Activated T-helper 17 cell treated with anti-CD3 and anti-CD28 coated beads, Interleukin-2, amount 50 U/mL, for 72 hours (primary cell): ENCODE measurements at regions not wholly inside any gene's neighbourhood (a gene's known extent, or its start where the extent isn't known, plus 50 kb on each side); places are given as distances from the start of the nearest gene placed in this dataset.
"Not testable (repeated sequence)": the region's sequence is repeated elsewhere in the genome, so short reads cannot be mapped to it uniquely, and the experiment has no call there.

ENCODE experiments used
- ATAC-seq: fragments of 150-1000 bp; cut with Tn5 transposase; replicated peaks from 2 replicates; pipeline ENCODE4 v1.10.0; 2021; ENCODE audit warnings: mild to moderate bottlenecking, moderate library complexity
- H3K27ac Mint-ChIP-seq: one replicate; pipeline ENCODE4 v1.8.0; 2022; ENCODE audit warnings: mixed read lengths
- H3K27me3 Mint-ChIP-seq: one replicate; pipeline ENCODE4 v1.8.0; 2022; ENCODE audit warnings: mixed read lengths
- H3K36me3 Mint-ChIP-seq: one replicate; pipeline ENCODE4 v1.8.0; 2022; ENCODE audit warnings: low read depth, mild to moderate bottlenecking, mixed read lengths
- H3K4me1 Mint-ChIP-seq: one replicate; pipeline ENCODE4 v1.8.0; 2022; ENCODE audit warnings: mixed read lengths
- H3K4me3 Mint-ChIP-seq: one replicate; pipeline ENCODE4 v1.8.0; 2022; ENCODE audit warnings: mild to moderate bottlenecking, mixed read lengths
- H3K9me3 Mint-ChIP-seq: one replicate; pipeline ENCODE4 v1.8.0; 2022; ENCODE audit warnings: mixed read lengths

DNA sequence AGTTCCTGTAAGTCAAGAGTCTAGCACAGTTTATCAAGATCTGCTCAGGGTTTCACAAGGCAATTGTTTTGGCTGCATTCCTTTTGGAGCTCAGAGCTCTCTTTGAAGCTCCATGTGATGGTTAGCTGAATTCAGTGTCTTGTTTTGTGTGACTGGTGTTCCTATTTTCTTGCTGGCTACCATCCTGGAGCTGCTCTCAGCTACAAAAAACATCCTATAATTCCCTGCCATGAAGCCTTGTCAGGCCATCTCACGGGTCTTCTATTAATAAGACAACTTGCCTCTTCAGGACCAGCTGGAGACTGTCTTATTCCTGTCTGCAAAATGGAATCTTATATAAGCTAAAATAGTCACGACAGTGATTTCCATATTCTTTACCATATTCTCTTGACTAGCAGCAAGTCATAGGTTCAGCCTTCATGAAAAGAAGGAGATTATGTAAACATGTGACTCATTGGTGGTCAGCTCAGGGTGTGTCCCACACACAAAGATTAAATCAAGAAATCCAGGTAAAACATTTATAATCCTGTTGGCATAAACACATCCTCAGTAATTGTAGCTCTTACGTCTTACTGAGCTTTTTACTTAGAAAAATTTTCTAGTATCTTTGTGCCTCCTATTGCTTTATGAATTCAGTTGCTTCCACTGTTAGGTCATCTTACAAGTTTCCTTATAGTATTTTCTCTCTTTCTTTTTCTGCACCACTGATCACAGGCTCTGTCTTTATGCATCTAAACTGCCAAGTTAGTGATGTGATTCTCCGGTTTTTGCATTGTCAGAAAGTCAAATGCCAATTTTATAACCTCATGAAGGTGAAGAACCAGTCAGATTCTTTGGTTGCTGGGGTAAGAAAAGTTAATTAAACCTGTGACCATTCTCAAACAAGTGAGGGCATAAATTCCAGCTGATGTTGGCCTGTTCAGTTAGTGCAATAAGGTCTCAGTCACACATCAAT, 378.5 kb upstream of the MGAT4C start:
- Mint-ChIP-seq H3K9me3 (peaks cover 11% of the 10 kb centered on the region), H3K27ac (no peak overlapping the region), H3K4me1 (no peaks in the 10 kb centered on the region), H3K4me3 (no peak overlapping the region), H3K36me3 (no peaks in the 10 kb centered on the region), H3K27me3 (no peaks in the 10 kb centered on the region)
- no peak for ATAC-seq

DNA sequence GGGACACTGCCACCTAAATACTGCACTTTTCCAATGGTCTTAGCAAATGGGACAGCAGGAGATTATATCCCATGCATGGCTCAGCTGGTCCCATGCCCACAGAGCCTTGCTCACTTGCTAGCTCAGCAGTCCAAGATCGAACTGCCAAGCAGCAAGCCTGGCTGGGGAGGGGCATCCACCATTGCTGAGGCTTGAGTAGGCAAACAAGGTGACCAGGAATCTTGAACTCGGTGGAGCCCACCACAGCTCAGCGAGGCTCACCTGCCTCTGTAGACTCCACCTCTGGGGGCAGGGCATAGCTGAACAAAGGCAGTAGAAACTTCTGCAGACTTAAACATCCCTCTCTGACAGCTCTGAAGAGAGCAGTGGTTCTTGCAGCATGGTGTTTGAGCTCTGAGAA, 370.8 kb upstream of the MGAT4C start:
- no peak overlapping the region for H3K4me3 Mint-ChIP-seq
- H3K27me3 Mint-ChIP-seq = no peaks in the 10 kb centered on the region
- H3K4me1 Mint-ChIP-seq = no peaks in the 10 kb centered on the region
- no peak for ATAC-seq
- H3K9me3 Mint-ChIP-seq = peaks cover 31% of the 10 kb centered on the region
- H3K36me3 Mint-ChIP-seq = no peaks in the 10 kb centered on the region
- H3K27ac Mint-ChIP-seq = no peak overlapping the region

DNA sequence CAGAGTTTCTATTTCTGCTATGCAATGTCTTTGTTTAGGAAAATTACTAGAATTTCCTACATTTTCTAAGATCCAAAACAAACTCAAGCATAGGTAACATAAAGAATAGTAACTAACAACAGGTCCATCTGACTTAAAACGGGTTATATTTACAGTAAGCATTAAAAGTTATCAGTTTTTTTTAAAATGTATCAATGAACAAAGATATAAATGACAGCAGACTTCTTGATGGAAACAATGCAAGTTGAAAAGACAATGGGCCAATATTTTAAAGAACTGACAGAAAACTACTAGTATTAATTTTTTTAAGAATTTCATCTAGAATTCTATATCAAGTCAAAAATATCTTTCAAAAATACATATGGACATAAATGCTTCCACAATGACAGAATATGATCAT, 367.1 kb upstream of the MGAT4C start:
- no peaks in the 10 kb centered on the region for H3K36me3 Mint-ChIP-seq
- H3K9me3 Mint-ChIP-seq = peaks cover 10% of the 10 kb centered on the region
- no peak overlapping the region for H3K27ac Mint-ChIP-seq
- H3K4me3 Mint-ChIP-seq = no peak overlapping the region
- H3K27me3 Mint-ChIP-seq = no peaks in the 10 kb centered on the region
- ATAC-seq = no peak
- no peaks in the 10 kb centered on the region for H3K4me1 Mint-ChIP-seq

DNA sequence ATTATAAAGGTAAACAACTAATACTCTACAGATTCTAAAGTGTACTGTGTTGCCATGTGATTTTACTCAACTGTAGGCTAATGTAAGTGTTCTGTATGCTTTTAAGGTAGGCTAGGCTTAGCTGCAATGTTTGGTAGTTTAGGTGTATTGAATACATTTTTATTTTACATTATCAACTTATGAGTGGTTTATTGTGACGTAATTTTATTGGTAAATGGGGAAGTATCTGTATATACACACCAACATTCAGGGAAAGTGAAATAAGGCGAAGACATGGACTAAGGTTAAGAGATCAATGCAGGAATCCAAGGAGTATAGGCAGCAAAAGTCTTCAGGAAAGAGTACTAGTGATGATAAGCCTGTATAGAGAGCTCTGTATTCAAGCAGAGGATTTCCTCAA, 365.8 kb upstream of the MGAT4C start:
- ATAC-seq = no peak
- H3K4me1 Mint-ChIP-seq = no peaks in the 10 kb centered on the region
- H3K4me3 Mint-ChIP-seq = no peak overlapping the region
- H3K27ac Mint-ChIP-seq = no peak overlapping the region
- H3K9me3 Mint-ChIP-seq = peaks cover 8% of the 10 kb centered on the region
- no peaks in the 10 kb centered on the region for H3K27me3 Mint-ChIP-seq
- no peaks in the 10 kb centered on the region for H3K36me3 Mint-ChIP-seq

DNA sequence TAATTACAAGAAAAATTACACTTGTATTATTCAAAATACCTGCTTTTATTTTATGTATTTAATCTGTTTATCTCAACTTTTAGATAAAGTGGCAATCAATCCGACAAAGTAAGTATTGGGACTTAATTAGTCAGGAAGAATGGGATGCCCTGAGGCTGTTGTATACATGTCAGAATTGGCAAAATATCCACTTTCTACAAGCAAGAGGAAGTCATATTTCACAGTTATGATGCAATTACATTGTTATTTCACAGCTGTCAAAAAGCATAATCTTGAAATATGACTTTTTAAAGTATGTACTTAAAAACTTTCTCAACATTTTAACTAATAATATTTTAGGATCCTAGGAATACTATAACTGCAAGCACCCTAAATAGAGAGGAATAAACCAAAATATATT, 357.1 kb upstream of the MGAT4C start:
- no peak overlapping the region for H3K27ac Mint-ChIP-seq
- H3K4me3 Mint-ChIP-seq = no peak overlapping the region
- H3K4me1 Mint-ChIP-seq = no peaks in the 10 kb centered on the region
- H3K36me3 Mint-ChIP-seq = no peaks in the 10 kb centered on the region
- no peak for ATAC-seq
- H3K27me3 Mint-ChIP-seq = no peaks in the 10 kb centered on the region
- peaks cover 9% of the 10 kb centered on the region for H3K9me3 Mint-ChIP-seq

DNA sequence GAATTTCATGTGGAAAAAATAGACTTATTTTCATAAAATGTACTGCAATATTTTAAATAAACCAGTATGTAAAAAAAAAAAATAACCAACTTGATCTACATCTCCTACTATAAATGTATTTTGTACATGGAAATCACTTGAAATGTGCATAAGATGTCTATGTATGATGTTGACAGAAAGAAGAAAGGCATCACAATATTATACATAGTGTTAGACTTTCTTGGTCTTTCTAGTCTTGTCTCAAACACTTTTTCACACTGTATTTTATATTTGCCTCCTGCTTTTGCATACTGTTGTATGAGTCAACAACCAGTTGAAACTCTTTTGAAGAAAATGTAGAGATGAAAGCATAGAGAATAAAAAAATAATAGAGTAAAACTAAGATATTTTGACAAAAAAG, 352.4 kb upstream of the MGAT4C start:
- ATAC-seq = no peak
- Mint-ChIP-seq H3K4me1 (no peaks in the 10 kb centered on the region), H3K9me3 (peaks cover 9% of the 10 kb centered on the region), H3K27me3 (no peaks in the 10 kb centered on the region), H3K27ac (no peak overlapping the region), H3K4me3 (no peak overlapping the region), H3K36me3 (no peaks in the 10 kb centered on the region)

DNA sequence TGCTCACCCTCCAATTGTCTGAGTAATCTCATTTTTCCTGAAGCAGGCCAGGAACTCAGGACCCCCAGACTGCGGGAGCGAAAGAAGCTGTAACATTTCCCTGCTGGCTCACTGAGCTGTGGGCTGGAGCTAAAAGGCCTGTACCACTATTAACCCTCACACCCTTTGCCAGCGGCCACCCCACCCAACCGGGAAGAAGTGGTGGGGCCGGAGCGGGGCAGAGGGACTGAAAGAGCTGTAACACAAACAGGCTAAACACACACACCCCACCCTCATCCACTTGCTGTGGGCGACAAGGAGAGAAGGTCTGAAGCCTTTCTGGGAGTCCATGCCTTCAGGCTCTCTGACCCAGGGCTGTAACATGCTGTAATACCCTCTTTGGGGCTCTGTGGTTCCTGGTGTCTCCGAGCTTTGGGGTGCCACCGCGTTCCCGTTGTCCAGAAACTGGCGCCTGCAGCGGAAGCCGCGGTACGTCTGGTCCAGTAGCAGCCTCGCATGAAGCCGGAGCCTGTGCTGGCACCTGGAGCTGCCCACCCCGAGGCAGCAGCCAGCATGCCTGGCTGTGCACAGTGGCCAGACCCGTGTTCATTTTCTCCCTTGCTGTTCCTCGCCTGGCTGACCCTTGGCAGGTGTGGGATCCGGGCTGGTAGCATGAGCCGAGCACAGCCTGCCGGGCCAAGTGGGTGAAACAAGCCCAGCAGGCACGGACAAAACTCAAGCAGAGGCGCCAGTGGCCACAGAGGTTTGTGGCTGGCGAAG, 345.5 kb upstream of the MGAT4C start:
- H3K9me3 Mint-ChIP-seq = peaks cover 11% of the 10 kb centered on the region

DNA sequence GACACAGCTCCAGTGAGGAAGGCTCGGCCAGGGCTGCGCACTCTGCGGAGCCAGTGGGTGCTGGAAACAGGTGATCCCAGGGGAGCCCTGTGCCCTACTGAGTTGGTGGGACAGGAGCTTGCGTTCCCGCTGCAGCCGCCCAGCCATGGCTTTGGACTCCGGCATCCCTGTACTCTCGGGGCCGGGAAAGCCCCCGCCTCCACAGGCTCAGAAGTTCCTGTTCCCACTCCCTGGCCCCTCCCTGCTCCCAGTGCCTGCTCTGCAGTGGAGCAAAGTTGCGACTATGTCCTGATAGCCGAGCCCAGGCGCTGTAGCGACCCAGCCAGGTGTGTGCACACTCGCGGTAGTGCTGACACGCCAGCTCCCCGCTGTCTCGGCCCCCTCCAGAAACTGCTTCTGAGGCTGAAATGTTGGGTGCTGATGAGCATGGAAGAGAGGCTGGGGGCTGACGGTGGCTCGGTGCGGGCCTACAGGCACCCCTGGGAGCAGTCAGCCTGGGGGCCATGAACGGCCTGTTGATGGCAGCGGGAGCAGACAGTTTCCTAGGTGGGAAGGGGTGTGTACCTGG, 344.6 kb upstream of the MGAT4C start:
- H3K27me3 Mint-ChIP-seq = no peaks in the 10 kb centered on the region
- H3K4me1 Mint-ChIP-seq = no peaks in the 10 kb centered on the region
- ATAC-seq = no peak
- H3K9me3 Mint-ChIP-seq = peaks cover 10% of the 10 kb centered on the region
- H3K27ac Mint-ChIP-seq = no peak overlapping the region
- no peaks in the 10 kb centered on the region for H3K36me3 Mint-ChIP-seq
- no peak overlapping the region for H3K4me3 Mint-ChIP-seq

More for the DNA sequence above, 345.5 kb upstream of the MGAT4C start:
- no peak overlapping the region for H3K27ac Mint-ChIP-seq
- H3K27me3 Mint-ChIP-seq = no peaks in the 10 kb centered on the region
- H3K36me3 Mint-ChIP-seq = no peaks in the 10 kb centered on the region
- H3K4me3 Mint-ChIP-seq = no peak overlapping the region
- no peak for ATAC-seq
- H3K4me1 Mint-ChIP-seq = no peaks in the 10 kb centered on the region

DNA sequence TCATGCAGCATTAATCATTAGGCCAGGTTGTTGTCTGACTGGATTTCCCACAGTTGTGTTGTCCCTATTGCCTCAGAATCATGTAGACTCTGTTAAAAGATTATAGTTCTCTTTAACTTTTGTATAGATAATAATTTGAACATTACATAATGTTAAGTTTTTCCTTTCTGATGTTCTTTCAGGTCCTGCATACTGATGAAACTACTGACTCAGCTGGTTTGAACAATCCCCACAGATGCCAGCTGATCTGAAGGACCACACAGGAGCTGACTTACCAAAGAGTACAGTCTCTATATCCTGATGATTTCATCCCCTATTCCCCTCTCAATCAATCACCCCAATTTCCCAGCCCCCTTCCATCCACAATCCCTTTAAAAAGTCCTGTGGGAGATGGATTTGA, 341.2 kb upstream of the MGAT4C start:
- Mint-ChIP-seq H3K27ac (no peak overlapping the region), H3K36me3 (no peaks in the 10 kb centered on the region), H3K4me1 (no peaks in the 10 kb centered on the region), H3K4me3 (no peak overlapping the region), H3K27me3 (no peaks in the 10 kb centered on the region), H3K9me3 (peaks cover 7% of the 10 kb centered on the region)
- ATAC-seq = no peak

DNA sequence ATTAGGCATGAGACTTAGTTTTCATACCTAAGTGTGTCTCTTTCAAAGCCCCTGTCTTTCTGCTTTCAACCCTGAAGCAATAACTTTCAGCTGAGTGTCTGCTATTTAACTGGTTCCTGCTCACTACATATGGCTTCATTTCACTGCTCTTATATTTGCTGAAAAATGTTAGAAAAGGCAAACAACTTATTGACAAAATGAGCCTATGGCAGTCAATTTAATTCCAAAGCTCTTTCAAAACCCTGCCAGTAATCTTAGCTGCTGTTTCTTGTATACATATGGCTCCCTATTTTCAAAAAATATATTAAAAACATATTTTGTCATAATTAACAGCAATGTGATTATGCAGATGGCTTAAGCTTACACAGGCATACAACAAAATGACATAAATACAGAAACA, 334.1 kb upstream of the MGAT4C start:
- Mint-ChIP-seq H3K36me3 (no peaks in the 10 kb centered on the region), H3K27ac (no peak overlapping the region), H3K27me3 (no peaks in the 10 kb centered on the region), H3K9me3 (peaks cover 3% of the 10 kb centered on the region), H3K4me3 (no peak overlapping the region), H3K4me1 (no peaks in the 10 kb centered on the region)
- ATAC-seq = no peak

DNA sequence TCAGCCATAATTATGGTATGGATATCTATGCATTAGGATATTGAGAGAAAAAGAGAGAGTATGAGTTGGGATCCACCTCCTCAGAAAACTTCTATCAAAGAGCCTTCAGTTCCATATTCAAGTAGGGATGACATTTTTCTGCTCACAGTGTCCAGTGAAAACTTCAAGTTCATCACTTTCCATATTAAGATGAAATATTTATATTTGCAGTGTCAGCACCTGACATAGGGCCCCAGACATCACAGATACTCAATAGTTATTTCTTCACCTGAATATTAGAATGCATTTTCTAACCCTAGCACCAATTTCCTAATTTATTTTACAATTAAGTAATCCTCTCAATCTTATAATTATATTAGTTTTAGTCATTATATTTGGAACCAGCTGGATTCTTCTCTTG, 318.0 kb upstream of the MGAT4C start:
- Mint-ChIP-seq H3K27ac (no peak overlapping the region), H3K9me3 (peaks cover 13% of the 10 kb centered on the region), H3K4me3 (no peak overlapping the region), H3K36me3 (no peaks in the 10 kb centered on the region), H3K4me1 (no peaks in the 10 kb centered on the region), H3K27me3 (no peaks in the 10 kb centered on the region)
- no peak for ATAC-seq

DNA sequence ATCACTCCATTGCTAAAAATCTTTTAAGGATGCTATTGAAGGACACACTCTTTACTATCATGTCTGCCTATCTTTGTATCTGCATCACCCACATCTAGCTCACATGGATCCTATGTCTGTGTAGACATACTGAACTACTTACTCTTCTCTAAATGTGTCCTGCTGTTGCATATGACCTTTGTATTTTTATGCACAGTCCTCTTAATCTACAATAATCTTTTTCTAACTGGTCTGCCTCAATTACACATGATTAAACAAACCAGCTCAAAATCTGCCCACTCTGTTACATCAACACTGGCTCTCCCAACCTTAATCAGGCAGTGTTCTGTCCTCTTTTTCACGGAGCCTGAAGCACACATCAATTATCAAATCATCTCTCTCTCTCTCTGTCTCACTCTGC, 316.3 kb upstream of the MGAT4C start:
- Mint-ChIP-seq H3K27me3 (no peaks in the 10 kb centered on the region), H3K36me3 (no peaks in the 10 kb centered on the region), H3K27ac (no peak overlapping the region), H3K9me3 (peaks cover 7% of the 10 kb centered on the region), H3K4me1 (no peaks in the 10 kb centered on the region), H3K4me3 (no peak overlapping the region)
- no peak for ATAC-seq

DNA sequence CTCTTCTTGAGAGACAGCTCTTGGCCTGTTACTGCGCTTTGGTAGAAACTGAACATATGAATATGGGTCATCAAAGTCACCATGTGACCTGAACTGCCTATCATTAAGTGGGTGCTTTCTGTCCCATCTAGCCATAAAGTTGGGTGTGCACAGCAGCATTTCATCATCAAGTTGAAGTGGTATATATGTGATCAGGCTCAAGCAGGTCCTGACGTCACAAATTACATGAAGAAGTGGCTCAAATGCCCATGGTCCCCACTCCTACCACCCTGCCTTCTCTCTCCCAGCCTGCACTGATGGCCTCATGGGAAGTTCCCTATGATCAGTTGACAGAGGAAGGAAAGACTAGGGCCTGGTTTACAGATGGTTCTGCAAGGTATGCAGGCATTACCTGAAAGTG, 308.8 kb upstream of the MGAT4C start:
- H3K9me3 Mint-ChIP-seq = peaks cover 24% of the 10 kb centered on the region
- no peak overlapping the region for H3K27ac Mint-ChIP-seq
- H3K36me3 Mint-ChIP-seq = no peaks in the 10 kb centered on the region
- H3K4me3 Mint-ChIP-seq = no peak overlapping the region
- no peaks in the 10 kb centered on the region for H3K27me3 Mint-ChIP-seq
- no peak for ATAC-seq
- H3K4me1 Mint-ChIP-seq = no peaks in the 10 kb centered on the region

DNA sequence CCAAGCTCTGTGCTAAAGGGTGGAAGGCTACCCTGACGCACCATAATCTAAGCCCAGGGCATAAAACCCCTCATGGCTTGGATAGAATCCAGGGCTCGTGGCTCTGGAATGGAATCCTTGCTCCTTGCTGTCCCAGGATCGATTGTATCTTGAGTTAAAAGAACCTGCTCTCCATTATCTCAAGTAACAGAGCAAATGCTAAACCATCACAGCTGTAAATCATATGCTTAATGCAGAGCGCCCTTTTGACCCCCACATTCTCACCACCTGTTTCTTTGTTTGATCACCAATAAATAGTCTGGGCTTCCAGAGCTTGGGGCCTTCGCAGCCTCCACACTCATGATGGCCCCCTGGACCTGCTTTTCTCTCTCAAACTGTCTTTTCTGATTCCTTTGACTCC, 299.3 kb upstream of the MGAT4C start:
- not testable (repeated sequence) for ATAC-seq, H3K9me3 Mint-ChIP-seq, H3K36me3 Mint-ChIP-seq, H3K4me1 Mint-ChIP-seq, H3K4me3 Mint-ChIP-seq, H3K27me3 Mint-ChIP-seq, H3K27ac Mint-ChIP-seq

DNA sequence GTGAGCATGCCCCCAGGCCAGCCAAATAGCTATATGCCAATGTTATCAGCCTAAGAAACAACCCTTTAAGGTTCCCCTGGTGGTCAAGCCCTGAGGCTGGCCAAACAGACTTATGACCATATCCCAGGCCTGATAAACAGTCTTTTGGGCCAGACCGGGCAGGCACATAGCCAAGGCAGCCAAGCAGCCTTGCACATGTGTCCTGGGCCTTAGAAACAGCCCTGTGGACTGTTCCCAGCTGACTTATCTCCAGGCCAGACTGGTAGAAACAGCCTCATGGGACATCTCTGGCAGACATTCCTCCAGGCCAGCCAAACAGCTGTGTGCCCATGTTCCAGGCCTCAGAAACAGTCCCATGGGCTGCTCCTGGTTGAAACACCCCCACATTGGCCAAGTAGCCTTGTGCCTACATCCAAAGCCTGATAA, 295.0 kb upstream of the MGAT4C start:
- Mint-ChIP-seq H3K4me1 (no peaks in the 10 kb centered on the region), H3K27ac (no peak overlapping the region), H3K9me3 (no peaks in the 10 kb centered on the region), H3K27me3 (no peaks in the 10 kb centered on the region), H3K36me3 (no peaks in the 10 kb centered on the region), H3K4me3 (no peak overlapping the region)
- ATAC-seq = no peak
